COR-L47 (cell line): ENCODE measurements at regions not wholly inside any gene's neighbourhood (a gene's known extent, or its start where the extent isn't known, plus 50 kb on each side); places are given as distances from the start of the nearest gene placed in this dataset.

ENCODE experiments used
- DNase-seq: peaks from one replicate; lab custom pipeline; 2025; lab: John Stamatoyannopoulos, UW

DNA sequence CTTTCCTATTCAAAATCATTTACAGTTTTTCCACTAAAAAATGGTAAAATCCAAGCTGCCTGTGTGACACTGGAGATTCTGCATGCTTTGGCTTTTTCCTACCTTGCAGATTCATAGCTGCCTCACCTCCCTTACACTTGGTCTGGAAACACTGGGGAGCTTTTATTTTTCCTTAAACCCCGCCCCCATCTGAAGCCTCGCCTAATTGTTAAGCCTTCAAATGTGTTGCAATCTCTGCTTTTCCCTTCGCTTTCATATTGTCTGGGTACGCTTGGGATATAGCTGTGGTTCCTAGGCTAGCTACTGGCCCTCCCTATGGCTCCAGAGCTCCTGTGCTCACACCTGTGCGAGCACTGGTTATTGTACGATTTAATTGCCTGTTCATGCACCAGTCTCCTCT, 942.4 kb upstream of the GYPC start:
- no peak for DNase-seq

DNA sequence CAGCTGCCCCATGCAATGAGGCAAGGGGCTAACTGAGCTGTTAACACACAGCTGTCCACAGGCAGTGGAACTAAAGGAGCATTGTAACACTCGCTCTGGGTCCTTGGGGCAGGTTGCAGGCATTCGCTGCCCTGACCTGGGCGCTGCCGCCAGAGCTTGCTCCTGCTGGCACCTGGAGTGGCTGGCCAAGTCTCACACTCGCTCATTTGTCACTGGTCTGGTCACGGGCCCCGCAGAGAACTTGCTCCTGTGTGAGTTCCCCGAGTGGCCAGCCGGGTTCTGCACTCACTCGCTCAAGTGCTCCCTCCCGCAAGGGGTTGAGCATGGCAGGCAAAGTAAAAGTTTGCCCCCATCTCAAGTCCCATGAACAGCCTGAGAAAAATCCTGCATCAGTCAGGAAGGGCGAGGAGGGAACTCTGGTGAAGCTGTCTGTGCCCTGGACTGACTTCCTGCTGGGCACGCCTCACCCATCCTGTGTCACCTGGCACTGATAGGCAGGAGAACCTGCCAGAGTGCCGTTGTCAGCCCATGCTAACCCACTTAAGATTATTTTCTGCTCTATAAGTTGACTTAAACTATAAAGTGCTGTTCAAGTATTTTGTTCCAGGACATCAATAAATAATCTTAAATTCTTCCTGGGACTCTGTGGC, 934.8 kb upstream of the GYPC start:
- DNase-seq, result no peak

GRCh38 chr2:125730921-125731320, 925.0 kb upstream of the GYPC start:
- DNase-seq, result no peak

DNA sequence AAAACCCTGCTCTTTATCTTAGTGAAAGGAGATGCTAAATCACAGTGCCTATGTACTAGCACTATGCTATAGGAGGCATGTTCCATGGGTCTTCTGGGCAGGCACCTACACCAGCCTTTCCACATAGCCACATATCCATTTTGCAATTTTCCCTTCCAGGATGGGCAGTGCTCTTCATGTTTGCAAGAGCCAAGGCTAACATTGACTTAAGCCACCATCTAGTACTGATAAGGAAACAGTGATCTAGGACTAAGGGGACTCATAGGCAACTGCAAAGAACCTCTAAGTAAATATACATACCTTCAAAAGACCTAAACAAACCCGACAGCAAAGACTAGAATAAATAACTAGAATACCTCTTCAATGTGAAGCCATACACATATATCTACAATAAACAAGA, 919.7 kb upstream of the GYPC start:
- no peak for DNase-seq

GRCh38 chr2:125745514-125745913, 910.4 kb upstream of the GYPC start:
- DNase-seq, result peak; percentile 31

GRCh38 chr2:125746321-125747164, 909.4 kb upstream of the GYPC start:
- DNase-seq, result no peak

DNA sequence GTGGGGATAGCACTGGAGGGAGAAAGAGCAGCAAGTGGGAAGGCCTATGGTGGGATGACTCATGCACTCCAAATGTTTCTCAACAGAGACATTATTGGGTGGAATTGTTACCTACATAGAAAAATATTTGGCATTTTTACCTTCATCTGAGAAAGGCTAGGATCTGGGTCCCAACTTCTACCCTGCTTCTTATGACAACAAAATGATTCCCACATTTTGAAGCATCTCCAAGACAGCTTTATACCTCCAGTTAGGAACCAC, 908.9 kb upstream of the GYPC start:
- DNase-seq, result no peak

DNA sequence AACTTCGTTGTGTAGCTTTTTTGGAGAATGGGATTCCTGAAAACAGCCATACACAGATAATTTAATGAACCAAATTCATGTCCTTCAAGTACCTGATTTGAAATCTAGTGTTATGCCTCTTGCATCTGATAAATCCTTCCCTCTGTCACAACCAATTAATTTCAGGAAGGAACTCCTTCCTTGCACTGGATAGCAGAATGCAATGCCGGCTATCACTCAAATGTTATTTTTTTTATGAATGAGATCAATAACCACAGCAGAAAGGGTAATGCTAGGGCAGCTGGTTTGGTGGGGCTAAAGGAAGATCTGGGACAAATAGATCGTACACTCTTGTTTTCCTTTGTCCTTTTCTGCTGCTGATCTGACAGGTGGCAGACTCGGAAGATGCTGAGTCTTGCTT, 899.5 kb upstream of the GYPC start:
- no peak for DNase-seq

DNA sequence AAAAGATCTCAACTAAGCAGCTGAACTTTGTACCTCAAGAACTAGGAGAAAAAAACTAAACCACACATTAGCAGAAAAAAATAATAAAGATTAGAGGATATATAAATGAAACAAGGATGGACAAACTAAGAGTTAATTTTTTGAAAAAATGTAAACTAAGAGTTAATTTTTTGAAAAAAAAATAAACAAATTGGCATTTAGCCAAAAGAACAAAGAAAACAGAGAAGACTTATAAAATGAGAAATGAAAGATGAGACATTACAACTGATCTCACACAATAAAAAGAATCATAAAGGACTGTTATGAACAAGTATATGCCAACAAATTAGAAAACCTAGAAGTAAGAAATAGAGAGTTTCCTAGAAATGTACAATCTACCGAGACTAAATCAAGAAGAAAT, 859.2 kb upstream of the GYPC start:
- no peak for DNase-seq

DNA sequence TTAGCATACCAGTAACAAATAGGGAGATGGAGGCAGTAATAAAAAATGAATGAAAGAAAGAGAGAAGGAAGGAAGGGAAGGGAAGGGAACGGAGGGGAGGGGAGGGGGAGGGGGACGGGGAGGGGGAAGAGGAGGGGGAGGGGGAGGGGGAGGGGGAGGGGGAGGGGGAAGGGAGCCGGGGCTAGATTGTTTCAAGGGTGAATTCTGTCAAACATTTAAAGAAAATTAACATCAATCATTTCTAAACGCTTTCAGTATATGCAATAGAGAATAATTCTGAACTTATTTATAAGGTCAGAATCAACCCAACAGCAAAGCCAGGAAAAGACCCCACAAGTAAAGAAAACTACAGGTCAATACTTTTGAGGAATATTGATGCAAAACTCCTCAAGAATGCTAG, 858.8 kb upstream of the GYPC start:
- no peak for DNase-seq

- DNase-seq, result no peak
Measured at GRCh38 chr2:125822746-125823145, 833.2 kb upstream of the GYPC start.

DNA sequence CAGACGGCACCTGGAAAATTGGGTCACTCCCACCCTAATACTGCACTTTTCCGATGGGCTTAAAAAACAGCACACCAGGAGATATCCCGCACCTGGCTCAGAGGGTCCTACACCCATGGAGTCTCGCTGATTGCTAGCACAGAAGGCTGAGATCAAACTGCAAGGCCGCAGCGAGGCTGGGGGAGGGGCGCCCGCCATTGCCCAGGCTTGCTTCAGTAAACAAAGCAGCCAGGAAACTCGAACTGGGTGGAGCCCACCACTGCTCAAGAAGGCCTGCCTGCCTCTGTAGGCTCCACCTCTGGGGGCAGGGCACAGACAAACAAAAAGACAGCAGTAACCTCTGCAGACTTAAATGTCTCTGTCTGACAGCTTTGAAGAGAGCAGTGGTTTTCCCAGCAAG, 830.2 kb upstream of the GYPC start:
- peak; percentile 26 for DNase-seq

DNA sequence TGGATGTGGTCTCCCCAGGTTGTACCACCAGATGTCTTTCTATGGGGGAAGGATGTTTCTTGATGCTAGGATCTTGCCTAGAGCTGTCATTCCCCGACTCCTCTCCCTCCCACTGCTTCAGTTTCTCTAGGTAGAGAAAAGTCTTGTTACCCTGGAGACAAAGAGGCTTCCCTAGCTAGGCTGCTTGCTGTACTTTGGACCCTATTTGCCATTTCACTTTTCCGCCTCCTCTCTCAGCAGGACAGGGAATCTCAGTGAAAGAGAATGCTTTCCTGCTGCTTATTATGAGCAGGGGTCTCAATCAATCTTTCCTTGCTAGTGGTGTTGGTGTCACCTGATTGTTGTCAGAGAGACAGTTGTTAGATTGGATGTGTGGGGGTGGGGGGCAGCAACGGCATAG, 818.8 kb upstream of the GYPC start:
- no peak for DNase-seq

GRCh38 chr2:125837611-125838010, 818.3 kb upstream of the GYPC start:
- no peak for DNase-seq

GRCh38 chr2:125839945-125840344, 816.0 kb upstream of the GYPC start:
- DNase-seq, result no peak

GRCh38 chr2:125842041-125842440, 813.9 kb upstream of the GYPC start:
- DNase-seq, result no peak

DNA sequence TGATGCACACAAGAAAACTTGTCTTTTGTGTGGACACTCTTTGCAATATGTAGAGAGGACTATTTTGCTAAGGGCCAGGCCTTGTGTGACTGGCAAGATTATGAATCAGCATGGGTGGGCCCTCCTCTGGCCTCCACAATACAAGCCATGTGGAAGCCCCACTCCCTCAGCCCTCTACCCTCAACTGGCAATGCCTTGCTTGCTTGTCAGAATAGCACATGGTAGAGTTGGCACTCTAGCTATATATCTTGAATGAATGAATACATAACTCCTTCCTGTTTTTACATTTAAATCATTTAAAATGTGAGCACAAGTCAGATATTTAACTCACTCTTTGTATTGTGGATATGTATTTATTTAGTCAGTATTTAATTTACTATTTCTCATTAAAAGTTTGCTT, 805.4 kb upstream of the GYPC start:
- no peak for DNase-seq

DNA sequence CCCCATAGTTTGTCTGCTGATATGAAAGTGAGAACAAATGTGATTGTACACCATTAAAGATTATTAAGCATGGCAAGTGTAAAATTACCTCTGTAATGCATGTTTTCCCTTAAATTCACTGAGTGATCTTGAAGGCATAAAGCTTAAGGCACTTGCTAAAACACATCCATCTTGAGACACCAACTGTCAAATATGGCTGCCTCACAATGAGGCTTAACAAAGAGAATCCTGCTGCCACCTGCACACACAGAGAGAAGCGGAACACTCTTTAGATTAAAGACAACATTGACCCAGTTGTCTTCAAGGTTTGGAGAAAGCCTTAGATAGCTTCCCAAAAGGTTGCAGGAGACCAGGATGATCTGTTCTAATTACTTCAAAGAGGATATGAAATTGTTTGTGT, 803.6 kb upstream of the GYPC start:
- DNase-seq, result no peak

DNA sequence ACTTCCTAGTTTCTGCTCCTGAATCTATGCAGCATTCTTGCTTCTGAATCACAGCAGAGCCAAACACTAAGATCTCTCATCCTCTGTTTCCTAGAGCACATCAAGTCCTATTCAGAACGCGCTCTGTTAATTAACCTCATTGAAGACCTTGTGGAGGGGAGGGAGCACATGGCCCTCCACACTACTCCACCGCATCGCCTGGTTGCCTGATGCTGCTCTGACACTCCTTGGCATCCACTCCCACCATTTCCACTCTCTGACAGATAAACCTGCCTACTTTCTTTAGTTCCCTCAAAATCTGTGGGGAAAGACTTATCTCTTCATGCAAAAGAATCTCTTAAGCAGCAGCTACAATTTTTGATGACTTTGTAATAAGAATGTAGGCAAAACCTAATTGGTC, 802.3 kb upstream of the GYPC start:
- DNase-seq, result no peak

DNA sequence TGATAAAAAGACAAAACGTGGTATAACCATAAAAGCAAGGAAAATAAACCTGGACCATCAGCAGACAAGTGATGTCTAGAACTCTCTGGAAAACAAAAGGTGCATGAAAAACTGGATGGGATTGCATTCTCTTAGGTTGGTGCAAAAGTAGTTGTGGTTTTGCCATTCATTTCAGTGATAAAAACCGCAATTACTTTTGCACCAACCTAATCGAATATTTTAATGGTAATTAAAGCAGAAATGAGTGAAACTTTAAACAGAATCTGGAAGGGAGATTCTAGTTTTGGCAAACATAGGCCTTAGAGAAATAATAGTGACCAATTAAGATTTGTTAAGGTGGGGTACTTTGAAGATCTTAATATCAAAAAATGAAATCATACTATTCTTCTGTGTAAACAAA, 800.8 kb upstream of the GYPC start:
- DNase-seq, result no peak

DNA sequence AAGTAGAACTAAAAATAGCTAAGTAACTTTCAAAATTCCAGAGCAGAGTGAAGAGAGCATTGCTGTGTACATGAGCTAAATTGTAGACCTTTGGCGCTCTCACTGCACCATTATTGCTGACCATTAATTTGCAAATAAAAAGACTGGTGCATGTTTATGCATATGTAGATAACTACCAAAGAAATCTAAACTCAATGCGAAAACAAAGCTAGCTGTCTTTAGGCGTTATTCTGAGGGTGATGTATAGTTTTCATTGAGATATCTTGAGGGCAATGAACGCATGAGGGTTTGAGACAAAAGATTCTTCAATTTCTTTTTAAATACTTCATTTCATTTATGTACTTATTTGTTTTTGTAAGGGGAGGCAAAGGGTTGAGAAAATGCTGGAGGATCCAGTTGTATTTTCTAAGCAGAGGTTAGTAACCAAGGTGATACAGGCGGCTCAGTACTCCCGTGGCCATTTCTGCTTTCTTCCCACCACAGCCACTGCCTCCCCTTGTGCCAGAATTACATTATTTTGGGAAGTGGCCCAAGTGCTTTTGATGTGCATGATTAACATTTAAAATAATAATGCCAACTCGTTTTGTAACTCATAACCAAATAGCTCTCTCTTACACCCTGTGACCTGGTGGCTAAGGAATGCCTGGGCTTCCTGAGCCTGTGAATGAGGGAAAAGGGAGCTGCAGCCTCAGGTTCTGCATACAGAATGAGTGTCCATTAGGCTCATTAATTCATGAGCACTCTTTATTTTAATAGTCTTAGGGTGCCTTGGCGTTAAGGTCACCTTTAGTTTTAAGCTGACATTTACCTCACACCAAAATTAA, 797.8 kb upstream of the GYPC start:
- no peak for DNase-seq

GRCh38 chr2:125861461-125861860, 794.5 kb upstream of the GYPC start:
- no peak for DNase-seq

- DNase-seq, result no peak
Measured at GRCh38 chr2:125867908-125868307, 788.0 kb upstream of the GYPC start.
